HG02763 (cell line): ENCODE measurements at regions not wholly inside any gene's neighbourhood (a gene's known extent, or its start where the extent isn't known, plus 50 kb on each side); places are given as distances from the start of the nearest gene placed in this dataset.

ENCODE experiments used
- ATAC-seq: cut with Tn5 transposase; IDR thresholded peaks from one replicate; pipeline ENCODE4 v1.9.1; 2021; ENCODE audit warnings: mild to moderate bottlenecking, moderate library complexity; ENCODE audit not compliant: unreplicated experiment

GRCh38 chr12:24069532-24070395 is 120.3 kb upstream of the SOX5 start:
- no peak for ATAC-seq

DNA sequence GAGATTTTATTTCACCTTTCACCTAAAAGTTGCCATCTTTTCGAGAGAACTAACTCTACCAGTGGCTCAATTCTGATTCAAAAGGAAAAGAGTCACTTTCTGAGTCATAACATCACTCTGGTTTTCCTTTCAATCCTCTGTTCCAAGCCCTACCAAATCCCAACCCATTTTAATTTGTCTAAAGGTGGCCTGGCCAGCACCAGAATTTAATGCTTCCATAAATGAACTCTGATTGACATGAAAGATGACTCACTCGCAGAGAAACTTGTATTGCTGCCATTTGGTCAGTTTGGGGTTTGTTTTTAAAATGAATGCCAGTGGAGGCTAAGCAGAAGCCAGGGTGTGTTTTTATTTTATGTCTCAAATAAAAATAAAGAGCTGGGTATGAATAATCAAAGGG is 117.4 kb upstream of the SOX5 start:
- no peak for ATAC-seq

GRCh38 chr12:24066097-24066496 is 116.6 kb upstream of the SOX5 start:
- no peak for ATAC-seq

- no peak for ATAC-seq
Measured at GRCh38 chr12:24062642-24063245, 113.3 kb upstream of the SOX5 start.

- no peak for ATAC-seq
Measured at GRCh38 chr12:24060089-24060488, 110.6 kb upstream of the SOX5 start.

GRCh38 chr12:24057920-24058476 is 108.5 kb upstream of the SOX5 start:
- ATAC-seq, result no peak

GRCh38 chr12:24055747-24056146 is 106.3 kb upstream of the SOX5 start:
- ATAC-seq, result no peak

DNA sequence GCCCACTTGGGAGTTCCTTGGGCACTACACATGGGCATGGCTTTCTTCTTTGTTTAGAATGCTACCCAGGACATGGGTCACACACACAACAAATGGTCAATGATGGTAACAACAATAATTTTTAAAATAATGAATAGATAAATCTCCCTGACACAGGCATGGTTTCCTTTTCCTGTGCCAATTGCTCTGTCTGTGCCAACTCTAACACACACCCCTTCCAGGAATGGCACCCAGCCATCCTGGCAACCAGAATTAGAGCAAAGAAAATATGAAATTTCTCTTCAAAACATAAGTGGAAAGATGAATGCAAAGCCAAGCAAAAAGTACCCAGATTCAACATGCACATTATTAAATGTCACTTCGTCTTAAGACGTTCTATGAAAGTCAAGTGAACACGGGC is 104.9 kb upstream of the SOX5 start:
- ATAC-seq, result no peak

DNA sequence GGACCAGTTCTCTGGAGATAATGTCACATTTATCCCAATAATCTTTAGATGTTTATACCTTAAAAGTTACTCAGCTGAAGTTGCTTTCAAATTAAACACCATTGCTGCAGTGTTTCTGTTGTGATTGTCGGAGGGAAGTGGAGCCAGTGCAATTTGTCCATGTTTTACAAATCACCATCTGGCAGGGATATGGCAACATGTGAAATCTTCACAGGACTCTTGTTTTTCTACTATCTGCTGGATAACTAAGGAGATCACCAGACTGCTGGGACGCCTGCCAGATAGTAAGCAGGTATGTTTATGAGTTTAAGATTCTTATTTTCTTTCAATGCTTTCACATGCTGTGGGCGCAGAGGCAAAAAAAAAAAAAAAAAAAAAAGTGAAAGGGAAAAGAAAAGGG is 100.3 kb upstream of the SOX5 start:
- no peak for ATAC-seq

DNA sequence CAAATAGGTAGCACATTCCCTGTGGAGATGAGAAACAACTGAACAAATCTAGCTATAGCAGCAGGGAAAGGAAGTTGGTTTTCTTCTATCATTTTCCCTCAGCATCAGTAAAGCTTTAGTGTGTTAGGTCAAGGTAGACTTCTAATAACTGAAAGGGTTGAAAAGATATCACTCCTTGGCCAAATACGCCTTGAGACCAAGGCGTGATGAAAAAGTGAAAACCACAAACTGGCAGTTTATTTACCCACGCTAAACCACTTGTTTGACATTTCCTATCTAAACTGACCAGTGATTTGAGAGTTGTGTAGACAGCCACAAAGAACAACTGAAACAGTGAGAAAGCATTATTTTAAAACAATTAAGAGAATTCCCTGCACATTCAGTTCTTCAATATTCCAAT is 99.6 kb upstream of the SOX5 start:
- no peak for ATAC-seq

DNA sequence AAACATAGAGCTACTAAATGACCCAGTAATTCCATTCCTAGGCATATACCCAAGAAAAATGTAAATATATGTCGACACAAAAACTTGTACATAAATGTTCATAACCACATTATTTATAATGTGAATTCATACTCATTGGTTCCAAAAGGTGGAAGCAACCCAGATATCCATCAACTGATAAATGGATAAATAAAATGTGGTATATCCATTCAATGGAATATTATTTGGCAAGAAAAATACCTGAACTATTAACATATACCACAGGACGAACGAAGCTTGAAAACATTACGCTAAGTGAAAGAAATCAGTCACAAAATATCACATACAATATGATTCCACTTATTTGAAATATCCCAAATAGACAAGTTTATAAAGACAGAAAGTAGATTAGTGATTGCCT is 99.0 kb upstream of the SOX5 start:
- no peak for ATAC-seq

DNA sequence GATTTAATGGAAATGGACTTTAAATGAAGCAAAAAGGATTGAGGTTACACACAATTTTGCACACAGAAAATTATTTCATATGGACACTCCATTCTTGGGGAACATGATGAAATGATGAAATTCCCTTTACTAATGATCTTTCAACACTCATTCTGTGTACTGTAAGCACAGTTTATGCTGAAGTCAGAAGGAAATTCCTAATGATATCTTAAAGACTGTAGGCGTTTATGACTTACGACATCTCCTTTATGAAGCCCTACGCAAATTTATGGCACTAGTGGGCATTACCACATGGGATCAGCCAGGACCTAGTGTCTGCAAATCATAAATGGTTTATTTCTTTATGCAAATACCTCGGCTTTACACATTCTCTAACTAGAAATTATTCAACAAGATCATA is 97.9 kb upstream of the SOX5 start:
- no peak for ATAC-seq

DNA sequence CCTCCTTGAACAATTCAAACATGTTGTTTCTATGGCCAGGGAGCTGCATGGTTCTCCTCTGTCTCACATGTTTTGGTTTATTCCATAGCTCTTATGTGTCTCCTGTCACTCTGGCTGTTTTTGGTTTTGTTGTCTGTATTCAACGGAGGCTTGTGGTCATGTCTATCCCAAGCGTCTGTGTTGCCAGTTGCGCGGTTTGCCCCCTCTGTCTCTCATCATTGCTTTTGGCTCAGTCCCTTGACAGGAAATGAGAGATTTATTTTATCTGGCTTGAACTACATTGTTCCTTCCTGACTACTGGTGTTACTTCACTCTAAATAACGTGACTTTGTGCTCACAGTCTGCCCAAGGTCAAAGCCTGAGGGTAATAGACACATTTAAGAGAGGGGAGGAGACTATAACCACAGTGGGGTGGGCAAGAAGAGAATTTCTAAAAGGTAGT is 96.4 kb upstream of the SOX5 start:
- ATAC-seq, result no peak

GRCh38 chr12:24044941-24045703 is 95.7 kb upstream of the SOX5 start:
- ATAC-seq, result no peak

DNA sequence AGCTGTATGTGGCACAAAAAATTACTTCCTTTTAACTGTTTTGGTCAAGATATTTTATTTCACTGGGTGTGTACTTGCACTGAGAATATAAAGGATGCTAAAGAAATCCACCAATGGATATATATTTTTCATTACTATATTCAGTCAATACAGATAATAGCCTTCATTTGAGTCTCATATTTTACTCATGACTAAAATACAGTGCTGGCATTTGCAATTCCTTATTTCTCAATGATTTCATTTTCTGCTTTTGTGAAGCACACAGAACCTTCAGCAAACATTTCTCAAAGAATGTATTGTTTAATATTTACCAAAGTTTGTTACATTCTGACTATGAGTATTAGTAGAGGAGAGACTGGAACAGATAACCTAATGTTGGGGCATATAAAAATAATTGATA is 93.2 kb upstream of the SOX5 start:
- ATAC-seq, result no peak

DNA sequence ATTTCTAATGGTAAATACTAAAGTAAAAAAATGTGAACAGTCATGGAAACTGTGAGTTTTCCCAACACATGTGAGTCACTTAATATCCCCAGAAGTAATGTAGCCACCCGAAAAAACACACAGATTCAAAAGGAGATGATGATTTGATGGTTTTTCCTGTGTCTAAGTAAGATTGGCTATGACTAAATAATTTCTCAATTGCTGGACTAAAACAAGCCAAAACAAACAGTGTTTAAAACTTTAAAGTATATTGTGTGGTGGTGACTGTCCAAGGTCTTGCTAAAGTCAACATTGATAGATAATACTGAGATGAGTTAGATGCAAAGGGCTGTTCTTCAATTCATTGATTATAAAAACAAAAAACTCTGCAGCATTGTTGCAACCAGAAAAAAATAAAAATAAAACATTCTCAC is 89.6 kb upstream of the SOX5 start:
- ATAC-seq, result no peak

DNA sequence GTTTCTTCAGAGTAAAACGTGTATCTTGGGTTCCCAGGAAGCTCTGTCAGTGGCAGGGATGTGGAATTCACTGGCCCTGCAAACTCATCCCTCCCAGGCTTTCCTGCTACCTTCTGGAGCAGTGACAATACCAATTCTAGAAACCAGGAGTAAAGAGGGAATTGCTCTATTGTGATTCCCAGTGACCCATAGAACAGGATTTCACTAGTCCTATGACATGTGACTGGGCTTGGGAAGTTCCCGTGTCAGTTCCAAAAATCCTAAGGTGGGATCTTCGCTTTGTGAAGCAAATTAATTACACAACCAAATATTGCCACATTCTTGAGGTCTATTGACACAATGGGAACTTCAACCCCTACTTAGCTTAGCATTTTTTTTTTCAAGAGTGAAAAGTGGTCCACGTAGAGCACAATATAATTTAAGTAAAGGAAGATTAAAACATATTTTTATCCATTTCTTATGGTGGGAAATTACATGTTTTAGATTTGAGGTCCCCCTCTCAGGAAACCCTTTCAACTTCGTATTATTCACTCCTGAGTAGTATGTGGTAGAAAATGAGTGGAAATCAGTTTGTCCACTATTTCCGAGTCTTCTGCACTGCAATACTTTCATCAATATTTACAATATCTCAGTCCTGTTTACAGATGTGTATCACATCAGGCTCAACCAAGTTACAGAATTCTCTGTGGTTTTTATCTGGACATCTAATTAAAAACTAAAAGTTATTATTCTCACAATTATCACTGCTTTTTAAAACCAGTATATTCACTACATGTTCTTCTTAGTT is 88.9 kb upstream of the SOX5 start:
- no peak for ATAC-seq

DNA sequence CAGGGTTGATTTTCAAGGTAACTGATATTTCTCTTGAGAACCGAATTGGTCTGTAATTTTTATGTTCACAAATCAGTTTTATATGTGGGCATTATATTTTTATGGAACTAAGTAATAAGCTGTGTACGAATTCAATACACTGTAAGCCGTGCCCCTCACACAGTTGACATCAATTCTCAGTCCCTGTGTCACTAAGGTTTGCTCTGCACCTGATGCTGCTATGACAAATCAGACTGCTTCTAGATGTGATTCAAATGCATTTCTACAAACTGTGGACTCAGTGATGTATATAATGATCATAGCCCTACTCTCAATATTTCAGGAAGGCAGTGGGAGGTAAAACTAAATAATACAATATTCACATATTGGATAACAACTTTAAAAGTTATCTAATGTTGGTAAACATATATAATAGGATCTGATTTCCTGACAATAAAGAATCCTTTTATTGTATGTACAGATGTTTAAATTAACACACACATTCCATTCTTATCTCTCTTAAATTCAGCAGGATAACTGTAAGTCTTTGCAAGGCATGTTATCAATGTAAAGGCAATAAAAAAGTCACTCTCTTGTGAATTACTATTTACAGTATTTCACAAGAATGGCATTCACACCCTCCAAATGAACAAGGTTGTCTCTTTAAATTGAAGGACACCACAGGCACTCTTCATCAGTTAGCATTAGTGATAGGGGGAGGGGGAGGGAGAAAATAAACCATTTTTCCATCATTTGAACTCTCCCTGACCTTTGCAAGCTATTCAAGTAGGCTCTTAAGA is 87.2 kb upstream of the SOX5 start:
- no peak for ATAC-seq

DNA sequence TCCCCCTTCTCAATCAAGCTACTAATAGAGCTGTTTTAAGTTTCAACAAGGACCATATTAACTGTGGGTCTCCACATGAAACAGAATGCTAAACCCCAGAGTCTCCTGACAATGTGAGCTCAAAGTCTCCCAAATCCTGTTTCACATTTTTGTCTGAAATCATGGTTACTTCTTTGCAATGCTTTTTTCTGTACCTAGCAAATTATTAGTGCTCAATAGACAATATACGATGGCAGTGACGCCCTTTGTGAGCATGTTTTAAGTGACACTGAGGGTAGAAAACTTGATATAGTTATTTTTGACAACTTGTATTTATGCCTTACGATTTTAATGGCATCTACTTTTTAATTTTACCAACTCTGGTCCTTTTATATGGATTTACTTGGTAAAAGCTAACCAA is 85.4 kb upstream of the SOX5 start:
- ATAC-seq, result no peak

GRCh38 chr12:24034160-24034559 is 84.7 kb upstream of the SOX5 start:
- ATAC-seq, result no peak
